ENCODE measurements at regions not wholly inside any gene's neighbourhood (a gene's known extent, or its start where the extent isn't known, plus 50 kb on each side); places are given as distances from the start of the nearest gene placed in this dataset.

GRCh38 chr2:212941361-212941760, 210.1 kb downstream of the IKZF2 start:
- TF ChIP-seq CTCF (IDR thresholded peaks at IDR 0.05) = no peak
- TF ChIP-seq EZH2 (IDR thresholded peaks at IDR 0.05) = no peak
- no peak for TF ChIP-seq EZH2phosphoT487 (IDR thresholded peaks at IDR 0.05)
